Hepatocyte (in vitro differentiated cells): ENCODE measurements at regions not wholly inside any gene's neighbourhood (a gene's known extent, or its start where the extent isn't known, plus 50 kb on each side); places are given as distances from the start of the nearest gene placed in this dataset.

Source experiments
- EZH2 ChIP-seq: fragments of 200-600 bp; sonication (generic); IDR thresholded peaks from 2 replicates; pipeline ENCODE4 v1.6.1; 2016; ENCODE audit warnings: antibody characterized with exemption, mild to moderate bottlenecking, borderline replicate concordance
- TF ChIP-seq, protein P1 (sequence below): fragments of 200-600 bp; sonication (generic); IDR thresholded peaks from 2 replicates; pipeline ENCODE4 v1.5.1; 2016; ENCODE audit warnings: antibody characterized with exemption, mild to moderate bottlenecking; ENCODE audit not compliant: poor library complexity

DNA sequence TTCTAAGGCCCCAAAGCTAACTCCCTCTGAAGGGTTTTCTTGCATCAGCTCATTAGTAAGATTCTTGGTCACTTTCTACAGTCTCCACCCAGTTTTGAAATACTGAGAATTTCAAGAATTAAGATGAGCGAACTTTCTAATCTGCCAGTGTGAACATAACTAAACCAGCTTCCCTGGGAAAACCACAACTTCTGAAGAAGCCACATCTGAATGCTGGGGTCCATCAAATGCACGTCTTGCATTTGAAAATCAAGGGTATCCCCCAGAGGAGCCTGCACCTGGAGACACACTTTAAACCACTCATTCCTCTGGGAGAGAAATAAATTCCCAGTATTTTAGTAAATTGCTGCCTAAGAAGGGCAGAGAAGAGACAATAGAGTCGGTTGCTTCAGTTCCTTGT is 292.1 kb upstream of the CDH4 start:
- TF ChIP-seq, protein P1, sequence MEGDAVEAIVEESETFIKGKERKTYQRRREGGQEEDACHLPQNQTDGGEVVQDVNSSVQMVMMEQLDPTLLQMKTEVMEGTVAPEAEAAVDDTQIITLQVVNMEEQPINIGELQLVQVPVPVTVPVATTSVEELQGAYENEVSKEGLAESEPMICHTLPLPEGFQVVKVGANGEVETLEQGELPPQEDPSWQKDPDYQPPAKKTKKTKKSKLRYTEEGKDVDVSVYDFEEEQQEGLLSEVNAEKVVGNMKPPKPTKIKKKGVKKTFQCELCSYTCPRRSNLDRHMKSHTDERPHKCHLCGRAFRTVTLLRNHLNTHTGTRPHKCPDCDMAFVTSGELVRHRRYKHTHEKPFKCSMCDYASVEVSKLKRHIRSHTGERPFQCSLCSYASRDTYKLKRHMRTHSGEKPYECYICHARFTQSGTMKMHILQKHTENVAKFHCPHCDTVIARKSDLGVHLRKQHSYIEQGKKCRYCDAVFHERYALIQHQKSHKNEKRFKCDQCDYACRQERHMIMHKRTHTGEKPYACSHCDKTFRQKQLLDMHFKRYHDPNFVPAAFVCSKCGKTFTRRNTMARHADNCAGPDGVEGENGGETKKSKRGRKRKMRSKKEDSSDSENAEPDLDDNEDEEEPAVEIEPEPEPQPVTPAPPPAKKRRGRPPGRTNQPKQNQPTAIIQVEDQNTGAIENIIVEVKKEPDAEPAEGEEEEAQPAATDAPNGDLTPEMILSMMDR = no peak
- TF ChIP-seq EZH2 = no peak
